ENCODE measurements at regions not wholly inside any gene's neighbourhood (a gene's known extent, or its start where the extent isn't known, plus 50 kb on each side); places are given as distances from the start of the nearest gene placed in this dataset.

GRCh38 chr17:77526728-77527350 lies 386.1 kb downstream of the SEC14L1 start:
- TF ChIP-seq CTCF (IDR thresholded peaks at IDR 0.05) (no peak), POLR2A (IDR thresholded peaks at IDR 0.05) (no peak)
